Pancreas (tissue), 10 donors: ENCODE measurements at regions not wholly inside any gene's neighbourhood (a gene's known extent, or its start where the extent isn't known, plus 50 kb on each side); places are given as distances from the start of the nearest gene placed in this dataset.

Experiments used
- ATAC-seq, 4 donors: fragments of 200-7000 bp; cut with Tn5 transposase; one replicate each; pipeline versions ENCODE4 v1.8.0 to v1.9.1; 2020; ENCODE audit warnings: mild to moderate bottlenecking in 4 of 4, moderate library complexity in 4 of 4
- DNase-seq, 6 donors: peaks; one replicate each; pipeline ENCODE4 v3.0.0-alpha.2; 2020
- FAIRE-seq: peaks from 2 replicates; lab custom pipeline; 2012; peaks lifted over from hg19 to GRCh38; lab: Jason Lieb, UNC
- H3K27ac ChIP-seq, 4 donors: fragments of 200-600 bp; sonication (generic); 1 replicate in 3 of 4; 2 replicates in 1 of 4; pipeline versions ENCODE4 v1.5.0 to v1.8.0; 2020
- H3K27me3 ChIP-seq, 4 donors: fragments of 200-600 bp; one replicate each; pipeline ENCODE4 v1.8.0; 2021
- H3K36me3 ChIP-seq, 3 donors: fragments of 200-600 bp; sonication (generic) in 1 of 3; one replicate each; pipeline versions ENCODE4 v1.5.0 to v1.8.0; 2020 to 2021
- H3K4me1 ChIP-seq, 3 donors: fragments of 200-600 bp; one replicate each; pipeline ENCODE4 v1.8.0; 2021
- H3K4me3 ChIP-seq, 4 donors: fragments of 200-600 bp; sonication (generic) in 2 of 4; one replicate each; pipeline versions ENCODE4 v1.5.0 to v1.8.0; 2020 to 2021
- H3K9me3 ChIP-seq, 4 donors: fragments of 200-600 bp; one replicate each; pipeline ENCODE4 v1.8.0; 2021
- WGBS, 2 donors: extraction: QIAGEN DNeasy Blood & Tissue Kit; methylation state at CpG; one replicate each; pipeline ENCODE4 v1.1.7; 2013; 5-methylcytosine and 5-hydroxymethylcytosine counted together
- intact Hi-C, 3 donors: fragments of 100-400 bp; cut with DNase I; formaldehyde crosslinking; loops; one replicate each; pipeline versions ENCODE4 v1.11.1 to v1.14.2; 2022
- TF ChIP-seq, protein P1 (sequence below), 4 donors: fragments of 200-600 bp; sonication (generic) in 3 of 4; IDR thresholded peaks; one replicate each; pipeline versions ENCODE4 v1.5.0 to v1.8.0; 2021; ENCODE audit warnings: antibody characterized with exemption in 4 of 4
- donor health status: healthy with polysubstance abuse.
- donor health status: DM: no; HTN: no; CAD: no; lungs with moderate emphysema.
- donor health status: DM: no; HTN: no; CAD: no.
- donor health status: control.
- donor health status: control.
- donor health status: Bipolar disorder and iron deficiency.
- donor health status: DM: yes; HTN: yes; CAD: no.
- donor health status: DM: no; HTN: no; CAD: no.
- donor health status: DM: no; HTN: no; CAD: no.
- donor health status: DM: yes; HTN: yes; CAD: no.

DNA sequence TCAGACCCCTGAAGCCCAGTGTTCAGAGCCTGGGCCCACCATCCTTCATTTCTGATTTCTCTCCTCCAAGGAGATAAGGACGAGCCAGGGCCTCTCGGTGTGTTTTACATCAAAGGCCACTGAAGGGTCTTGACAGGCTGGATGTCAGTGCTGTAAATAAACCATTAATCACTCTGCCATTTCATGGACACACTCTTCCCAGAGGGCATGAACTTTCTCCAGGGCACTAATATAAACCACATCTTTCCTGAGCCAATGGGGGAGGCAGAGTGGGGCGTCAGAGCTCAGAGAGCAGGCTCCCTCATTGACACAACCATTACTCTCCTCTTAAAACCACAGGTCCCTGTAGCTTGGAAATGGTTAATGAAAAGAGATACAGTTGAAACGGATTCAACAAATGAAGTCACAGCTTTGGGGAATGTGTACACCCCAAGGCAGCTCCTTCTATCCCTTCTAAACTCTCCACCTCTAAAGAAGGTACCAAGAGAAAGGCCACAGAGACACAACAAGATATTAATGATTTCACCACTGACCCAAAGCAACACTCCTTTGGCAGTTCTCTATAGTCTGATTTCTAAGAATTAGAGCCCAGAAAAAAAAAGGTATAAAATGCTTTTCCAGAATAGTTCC, 200.6 kb downstream of the CHIC2 start:
- no peak for DNase-seq
- 45 to 48% methylated on average over 4 of the region's 4 CpGs for WGBS, 2 donors
- intact Hi-C loops: no loop called here
- Histone ChIP-seq H3K27ac (no peak overlapping the region), H3K4me3 (no peak overlapping the region), H3K36me3 (no peaks in the 10 kb centered on the region), H3K27me3 (no peaks in the 10 kb centered on the region), H3K4me1 (no peaks in the 10 kb centered on the region), H3K9me3 (no peaks in the 10 kb centered on the region)
- TF ChIP-seq, protein P1, sequence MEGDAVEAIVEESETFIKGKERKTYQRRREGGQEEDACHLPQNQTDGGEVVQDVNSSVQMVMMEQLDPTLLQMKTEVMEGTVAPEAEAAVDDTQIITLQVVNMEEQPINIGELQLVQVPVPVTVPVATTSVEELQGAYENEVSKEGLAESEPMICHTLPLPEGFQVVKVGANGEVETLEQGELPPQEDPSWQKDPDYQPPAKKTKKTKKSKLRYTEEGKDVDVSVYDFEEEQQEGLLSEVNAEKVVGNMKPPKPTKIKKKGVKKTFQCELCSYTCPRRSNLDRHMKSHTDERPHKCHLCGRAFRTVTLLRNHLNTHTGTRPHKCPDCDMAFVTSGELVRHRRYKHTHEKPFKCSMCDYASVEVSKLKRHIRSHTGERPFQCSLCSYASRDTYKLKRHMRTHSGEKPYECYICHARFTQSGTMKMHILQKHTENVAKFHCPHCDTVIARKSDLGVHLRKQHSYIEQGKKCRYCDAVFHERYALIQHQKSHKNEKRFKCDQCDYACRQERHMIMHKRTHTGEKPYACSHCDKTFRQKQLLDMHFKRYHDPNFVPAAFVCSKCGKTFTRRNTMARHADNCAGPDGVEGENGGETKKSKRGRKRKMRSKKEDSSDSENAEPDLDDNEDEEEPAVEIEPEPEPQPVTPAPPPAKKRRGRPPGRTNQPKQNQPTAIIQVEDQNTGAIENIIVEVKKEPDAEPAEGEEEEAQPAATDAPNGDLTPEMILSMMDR (IDR thresholded peaks at IDR 0.05): no peak
- FAIRE-seq: no peak
- no peak for ATAC-seq

DNA sequence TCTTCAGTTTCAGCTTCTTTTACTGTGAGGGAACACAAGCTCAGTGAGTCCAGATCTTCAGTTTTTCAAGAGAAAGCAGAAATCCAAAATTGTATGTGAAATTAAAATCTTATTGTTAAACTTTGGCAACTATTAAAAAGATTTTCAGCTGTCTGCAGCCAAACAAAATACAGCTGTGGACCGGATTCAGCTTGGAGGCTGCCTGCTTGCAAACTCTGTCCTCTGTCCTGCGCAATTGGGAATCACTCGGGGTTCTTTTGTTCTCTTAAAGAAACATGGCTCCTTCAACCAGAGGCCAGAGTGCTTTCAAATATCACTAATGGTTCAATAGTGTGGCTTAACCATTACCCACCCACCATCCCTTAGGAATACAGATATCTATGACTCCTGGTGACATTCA, 201.2 kb downstream of the CHIC2 start:
- Histone ChIP-seq H3K4me1 (no peaks in the 10 kb centered on the region), H3K27me3 (no peaks in the 10 kb centered on the region), H3K27ac (no peak overlapping the region), H3K4me3 (no peak overlapping the region), H3K36me3 (no peaks in the 10 kb centered on the region), H3K9me3 (no peaks in the 10 kb centered on the region)
- TF ChIP-seq, protein P1 (IDR thresholded peaks at IDR 0.05): no peak
- ATAC-seq (peak in 1 of 4 donors; percentile 18), FAIRE-seq (no peak), DNase-seq (no peak)
- intact Hi-C loops: no loop called here
- WGBS, 2 donors: 73 to 76% methylated on average over 3 of the region's 3 CpGs

DNA sequence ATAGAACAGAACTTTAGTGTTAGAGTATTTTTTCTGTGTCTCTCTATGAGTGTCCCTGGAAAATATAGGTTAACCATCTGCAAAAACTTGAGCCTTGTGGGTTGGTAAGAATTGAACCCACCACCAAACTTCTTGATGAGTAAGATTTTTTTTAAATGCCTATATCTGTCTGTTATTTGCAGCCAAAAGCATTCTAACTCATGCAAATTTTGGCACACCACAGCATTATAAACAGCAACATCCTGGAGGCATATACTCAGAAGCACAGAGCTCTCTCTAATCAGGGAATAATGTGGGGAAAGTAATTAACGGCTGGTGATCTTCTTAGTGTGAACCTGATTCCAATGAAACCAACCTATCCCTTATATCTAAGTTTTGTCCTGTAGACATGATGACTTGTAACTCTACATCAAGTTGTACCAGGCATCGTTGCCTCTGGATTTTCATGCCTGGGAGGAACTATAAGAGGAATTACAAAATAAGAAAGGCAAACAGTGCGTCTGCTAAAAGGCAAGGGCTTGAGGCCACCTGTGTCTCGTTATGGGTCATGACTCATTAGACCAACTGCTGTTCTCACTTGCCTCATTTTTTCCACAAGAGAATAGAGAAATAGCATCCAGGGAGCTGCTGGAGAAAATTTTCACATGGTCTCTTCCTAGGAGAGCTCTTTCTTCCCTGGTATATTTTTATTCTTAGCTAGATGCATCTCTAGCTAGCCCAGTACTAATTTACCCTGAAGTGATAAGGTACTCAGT, 202.4 kb downstream of the CHIC2 start:
- WGBS, 2 donors: 53 to 66% methylated on average over 4 of the region's 4 CpGs
- no peak overlapping the region for H3K27ac ChIP-seq
- H3K9me3 ChIP-seq: no peaks in the 10 kb centered on the region
- FAIRE-seq: no peak
- no peaks in the 10 kb centered on the region for H3K4me1 ChIP-seq
- no peaks in the 10 kb centered on the region for H3K36me3 ChIP-seq
- no peak for DNase-seq
- TF ChIP-seq, protein P1 (IDR thresholded peaks at IDR 0.05): no peak
- H3K4me3 ChIP-seq: no peak overlapping the region
- intact Hi-C loops: no loop called here
- ATAC-seq: peak in 3 of 4 donors; percentile 34 to 63 (median 41)
- no peaks in the 10 kb centered on the region for H3K27me3 ChIP-seq

DNA sequence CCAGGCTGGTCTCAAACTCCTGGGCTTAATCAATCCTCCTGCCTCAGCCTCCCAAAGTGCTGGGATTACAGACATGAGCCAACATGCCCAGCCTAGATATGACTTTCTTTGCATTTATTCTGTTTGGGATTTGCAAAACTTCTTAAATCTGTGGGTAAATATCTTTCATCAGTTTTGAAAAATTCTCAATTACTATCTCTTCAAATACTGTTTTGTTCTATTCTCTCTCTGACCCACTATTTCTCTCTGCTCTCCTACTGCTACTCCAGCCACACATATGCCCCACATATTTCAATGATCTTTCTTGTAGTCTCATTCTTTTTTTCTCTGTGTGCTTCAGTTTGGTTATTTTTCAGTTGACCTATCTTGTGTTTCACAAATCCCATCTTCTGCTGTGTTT, 205.1 kb downstream of the CHIC2 start:
- no peaks in the 10 kb centered on the region for H3K36me3 ChIP-seq
- no peak overlapping the region for H3K27ac ChIP-seq
- H3K4me1 ChIP-seq: no peaks in the 10 kb centered on the region
- no peak overlapping the region for H3K4me3 ChIP-seq
- H3K27me3 ChIP-seq: no peaks in the 10 kb centered on the region
- ATAC-seq: no peak
- no peak for FAIRE-seq
- intact Hi-C loops: no loop called here
- no peaks in the 10 kb centered on the region for H3K9me3 ChIP-seq
- no peak for DNase-seq
- TF ChIP-seq, protein P1 (IDR thresholded peaks at IDR 0.05): no peak

DNA sequence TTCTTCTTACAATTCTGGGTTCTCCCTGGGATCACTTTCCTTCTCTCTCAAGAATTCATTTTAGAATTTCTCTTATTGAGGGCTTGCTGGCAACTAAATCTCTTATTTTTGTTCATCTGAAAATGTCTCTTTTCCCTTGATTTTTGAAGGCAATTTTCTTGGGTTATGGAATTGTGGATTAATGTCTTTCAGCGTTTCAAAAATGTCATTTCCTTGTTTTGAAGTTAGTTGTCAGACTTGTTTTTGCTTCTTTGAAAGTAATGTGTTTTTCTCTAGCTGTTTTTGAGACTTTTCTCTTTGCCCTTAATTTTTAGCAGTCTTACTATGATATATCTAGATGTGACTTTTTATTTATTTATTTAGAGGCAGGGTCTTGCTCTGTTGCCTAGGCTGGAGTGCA, 205.7 kb downstream of the CHIC2 start:
- H3K4me3 ChIP-seq: no peak overlapping the region
- TF ChIP-seq, protein P1 (IDR thresholded peaks at IDR 0.05): no peak
- no peaks in the 10 kb centered on the region for H3K36me3 ChIP-seq
- intact Hi-C loops: no loop called here
- H3K9me3 ChIP-seq: no peaks in the 10 kb centered on the region
- DNase-seq (no peak), ATAC-seq (no peak), FAIRE-seq (no peak)
- no peaks in the 10 kb centered on the region for H3K27me3 ChIP-seq
- H3K4me1 ChIP-seq: no peaks in the 10 kb centered on the region
- no peak overlapping the region for H3K27ac ChIP-seq
- 64 to 66% methylated on average over 1 of the region's 1 CpG for WGBS, 2 donors
